ENCODE measurements at regions not wholly inside any gene's neighbourhood (a gene's known extent, or its start where the extent isn't known, plus 50 kb on each side); places are given as distances from the start of the nearest gene placed in this dataset.

- Histone ChIP-seq H3K27ac (ENCODE audit: low read depth, low read length) (no peak overlapping the region), H3K79me2 (ENCODE audit: control insufficient read depth, low read length) (no peaks in the 10 kb centered on the region), H3K4me3 (ENCODE audit: low read length) (no peak overlapping the region), H3K27me3 (ENCODE audit: control insufficient read depth, low read length) (no peaks in the 10 kb centered on the region), H4K20me1 (ENCODE audit: control insufficient read depth, insufficient read depth, low read depth, low read length) (no peaks in the 10 kb centered on the region), H3K4me1 (ENCODE audit: control insufficient read depth, low read length) (no peaks in the 10 kb centered on the region), H3K36me3 (ENCODE audit: control insufficient read depth, low read length) (no peaks in the 10 kb centered on the region), H3K9me2 (replicated peaks; ENCODE audit: control insufficient read depth, low read length) (no peaks in the 10 kb centered on the region), H3K4me2 (ENCODE audit: low read length) (no peak overlapping the region), H3F3A (ENCODE audit: control insufficient read depth, insufficient read depth) (no peaks in the 10 kb centered on the region), H3K9me3 (ENCODE audit: control insufficient read depth, insufficient read depth, low read length) (no peaks in the 10 kb centered on the region; the same call in 1 of the 2 replicates)
- TF ChIP-seq CTCF (IDR thresholded peaks at IDR 0.05; ENCODE audit: low read depth, low read length, poor library complexity, severe bottlenecking) (no peak), EZH2phosphoT487 (IDR thresholded peaks at IDR 0.05; ENCODE audit: borderline replicate concordance, low read length) (no peak)
Measured at GRCh38 chr2:67258122-67258521, 139.0 kb upstream of the ETAA1 start.

GRCh38 chr2:67258831-67259230 is 138.3 kb upstream of the ETAA1 start:
- no peaks in the 10 kb centered on the region for H3K4me1 ChIP-seq (ENCODE audit: control insufficient read depth, low read length)
- H3K4me3 ChIP-seq (ENCODE audit: low read length), result no peak overlapping the region
- H4K20me1 ChIP-seq (ENCODE audit: control insufficient read depth, insufficient read depth, low read depth, low read length), result no peaks in the 10 kb centered on the region
- no peaks in the 10 kb centered on the region for H3K36me3 ChIP-seq (ENCODE audit: control insufficient read depth, low read length)
- H3K79me2 ChIP-seq (ENCODE audit: control insufficient read depth, low read length), result no peaks in the 10 kb centered on the region
- no peak for TF ChIP-seq EZH2phosphoT487 (IDR thresholded peaks at IDR 0.05; ENCODE audit: borderline replicate concordance, low read length)
- no peak for TF ChIP-seq CTCF (IDR thresholded peaks at IDR 0.05; ENCODE audit: low read depth, low read length, poor library complexity, severe bottlenecking)
- no peaks in the 10 kb centered on the region for H3K9me2 ChIP-seq (replicated peaks; ENCODE audit: control insufficient read depth, low read length)
- H3K9me3 ChIP-seq (ENCODE audit: control insufficient read depth, insufficient read depth, low read length), result no peaks in the 10 kb centered on the region
- no peaks in the 10 kb centered on the region for H3K27me3 ChIP-seq (ENCODE audit: control insufficient read depth, low read length)
- no peak overlapping the region for H3K4me2 ChIP-seq (ENCODE audit: low read length)
- no peaks in the 10 kb centered on the region for H3F3A ChIP-seq (ENCODE audit: control insufficient read depth, insufficient read depth)
- H3K27ac ChIP-seq (ENCODE audit: low read depth, low read length), result no peak overlapping the region

- Histone ChIP-seq H3K27ac (ENCODE audit: low read depth, low read length) (no peak overlapping the region), H3K79me2 (ENCODE audit: control insufficient read depth, low read length) (no peaks in the 10 kb centered on the region), H3K9me3 (ENCODE audit: control insufficient read depth, insufficient read depth, low read length) (no peaks in the 10 kb centered on the region), H3K4me3 (ENCODE audit: low read length) (no peak overlapping the region), H3K4me2 (ENCODE audit: low read length) (no peak overlapping the region), H3F3A (ENCODE audit: control insufficient read depth, insufficient read depth) (no peaks in the 10 kb centered on the region), H3K27me3 (ENCODE audit: control insufficient read depth, low read length) (no peaks in the 10 kb centered on the region), H3K9me2 (replicated peaks; ENCODE audit: control insufficient read depth, low read length) (no peaks in the 10 kb centered on the region), H4K20me1 (ENCODE audit: control insufficient read depth, insufficient read depth, low read depth, low read length) (no peaks in the 10 kb centered on the region), H3K4me1 (ENCODE audit: control insufficient read depth, low read length) (no peaks in the 10 kb centered on the region), H3K36me3 (ENCODE audit: control insufficient read depth, low read length) (no peaks in the 10 kb centered on the region)
- TF ChIP-seq CTCF (IDR thresholded peaks at IDR 0.05; ENCODE audit: low read depth, low read length, poor library complexity, severe bottlenecking) (no peak), EZH2phosphoT487 (IDR thresholded peaks at IDR 0.05; ENCODE audit: borderline replicate concordance, low read length) (no peak)
Measured at GRCh38 chr2:67259556-67260342, 137.4 kb upstream of the ETAA1 start.
